Neutrophil (primary cell): ENCODE measurements at regions not wholly inside any gene's neighbourhood (a gene's known extent, or its start where the extent isn't known, plus 50 kb on each side); places are given as distances from the start of the nearest gene placed in this dataset.

Experiments used
- H3K27ac ChIP-seq: fragments of 200-600 bp; sonication (generic); 2 replicates; pipeline ENCODE4 v1.5.1; 2016; ENCODE audit warnings: mild to moderate bottlenecking, moderate library complexity
- H3K27me3 ChIP-seq: fragments of 200-600 bp; sonication (generic); 2 replicates; pipeline ENCODE4 v1.6.0; 2016; ENCODE audit warnings: mild to moderate bottlenecking
- H3K36me3 ChIP-seq: fragments of 200-600 bp; sonication (generic); 2 replicates; pipeline ENCODE4 v1.5.1; 2017
- H3K4me1 ChIP-seq, 2 experiments: fragments of 200-600 bp in 1 of 2; sonication (generic) in 1 of 2; 1 replicate in 1 of 2; 2 replicates in 1 of 2; pipeline versions ENCODE4 v1.5.1 to v1.6.1; 2013 to 2016; ENCODE audit warnings: low read depth in 1 of 2, low read length in 1 of 2, mild to moderate bottlenecking in 1 of 2, moderate library complexity in 1 of 2; ENCODE audit not compliant: control insufficient read depth in 1 of 2, insufficient read depth in 1 of 2
- H3K4me3 ChIP-seq, 2 experiments: fragments of 200-600 bp in 1 of 2; sonication (generic) in 1 of 2; 1 replicate in 1 of 2; 2 replicates in 1 of 2; pipeline ENCODE4 v1.5.1; 2013 to 2016; ENCODE audit warnings: low read depth in 1 of 2, low read length in 1 of 2, mild to moderate bottlenecking in 1 of 2, moderate library complexity in 1 of 2
- H3K9me3 ChIP-seq: fragments of 200-600 bp; sonication (generic); 2 replicates; pipeline ENCODE4 v1.5.1; 2016
- TF ChIP-seq, protein P1 (sequence below): fragments of 200-600 bp; sonication (generic); IDR thresholded peaks from 2 replicates; pipeline ENCODE4 v1.5.1; 2016; ENCODE audit warnings: antibody characterized with exemption

- Histone ChIP-seq H3K27ac (no peak overlapping the region), H3K4me1 (no peaks in the 10 kb centered on the region), H3K9me3 (no peaks in the 10 kb centered on the region)
Observed at GRCh38 chr22:23376256-23376655, 195.9 kb downstream of the BCR start.

DNA sequence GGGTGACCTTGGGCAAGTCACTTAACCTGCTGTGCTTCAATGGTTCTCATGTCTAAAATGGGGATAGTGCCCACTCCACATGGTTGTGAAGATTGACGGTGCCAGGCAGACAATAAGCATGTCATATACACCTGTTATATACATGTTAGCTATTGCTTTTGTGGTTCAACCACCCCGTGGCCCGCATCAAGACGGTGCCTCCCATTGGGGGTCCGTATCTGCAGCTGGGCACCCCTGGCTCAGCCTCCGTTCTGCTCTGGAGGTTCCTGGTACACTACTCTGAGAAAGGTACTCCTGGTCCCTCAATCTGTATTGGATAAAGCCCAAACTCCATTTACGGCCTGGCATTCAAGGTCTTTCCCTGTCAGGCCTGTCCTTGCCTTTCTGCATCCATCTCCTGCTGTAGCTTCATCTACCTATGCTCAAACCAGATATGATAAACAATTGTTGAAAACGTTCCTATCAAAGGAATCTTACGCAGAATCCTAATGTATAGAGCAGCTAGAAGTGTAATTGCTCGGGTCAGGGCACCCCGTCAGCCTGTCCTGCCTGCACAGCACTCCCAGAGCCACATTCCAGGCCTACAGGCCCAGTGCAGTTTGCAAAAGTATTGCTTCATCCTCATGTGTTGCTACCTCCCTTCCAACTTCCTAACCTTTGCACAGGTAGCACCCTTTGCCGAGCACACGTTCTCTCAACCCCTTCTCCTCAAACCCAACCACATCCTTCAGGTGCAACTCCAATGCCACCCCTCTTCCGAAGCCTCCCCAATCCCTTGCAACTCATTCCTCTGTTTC, 194.9 kb downstream of the BCR start:
- H3K4me3 ChIP-seq, result no peak overlapping the region
- H3K27ac ChIP-seq, result no peak overlapping the region
- H3K4me1 ChIP-seq, result no peaks in the 10 kb centered on the region
- no peaks in the 10 kb centered on the region for H3K36me3 ChIP-seq
- no peaks in the 10 kb centered on the region for H3K27me3 ChIP-seq
- H3K9me3 ChIP-seq, result no peaks in the 10 kb centered on the region
- TF ChIP-seq, protein P1, sequence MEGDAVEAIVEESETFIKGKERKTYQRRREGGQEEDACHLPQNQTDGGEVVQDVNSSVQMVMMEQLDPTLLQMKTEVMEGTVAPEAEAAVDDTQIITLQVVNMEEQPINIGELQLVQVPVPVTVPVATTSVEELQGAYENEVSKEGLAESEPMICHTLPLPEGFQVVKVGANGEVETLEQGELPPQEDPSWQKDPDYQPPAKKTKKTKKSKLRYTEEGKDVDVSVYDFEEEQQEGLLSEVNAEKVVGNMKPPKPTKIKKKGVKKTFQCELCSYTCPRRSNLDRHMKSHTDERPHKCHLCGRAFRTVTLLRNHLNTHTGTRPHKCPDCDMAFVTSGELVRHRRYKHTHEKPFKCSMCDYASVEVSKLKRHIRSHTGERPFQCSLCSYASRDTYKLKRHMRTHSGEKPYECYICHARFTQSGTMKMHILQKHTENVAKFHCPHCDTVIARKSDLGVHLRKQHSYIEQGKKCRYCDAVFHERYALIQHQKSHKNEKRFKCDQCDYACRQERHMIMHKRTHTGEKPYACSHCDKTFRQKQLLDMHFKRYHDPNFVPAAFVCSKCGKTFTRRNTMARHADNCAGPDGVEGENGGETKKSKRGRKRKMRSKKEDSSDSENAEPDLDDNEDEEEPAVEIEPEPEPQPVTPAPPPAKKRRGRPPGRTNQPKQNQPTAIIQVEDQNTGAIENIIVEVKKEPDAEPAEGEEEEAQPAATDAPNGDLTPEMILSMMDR, result no peak

More at GRCh38 chr22:23376256-23376655, 195.9 kb downstream of the BCR start:
- Histone ChIP-seq H3K36me3 (no peaks in the 10 kb centered on the region), H3K27me3 (no peaks in the 10 kb centered on the region), H3K4me3 (no peak overlapping the region)
- TF ChIP-seq, protein P1, result no peak

- TF ChIP-seq, protein P1, result no peak
- Histone ChIP-seq H3K27ac (no peak overlapping the region), H3K9me3 (no peaks in the 10 kb centered on the region), H3K36me3 (no peaks in the 10 kb centered on the region), H3K4me1 (no peaks in the 10 kb centered on the region), H3K4me3 (no peak overlapping the region), H3K27me3 (peaks cover 4% of the 10 kb centered on the region)
Observed at GRCh38 chr22:23373601-23374000, 193.3 kb downstream of the BCR start.

DNA sequence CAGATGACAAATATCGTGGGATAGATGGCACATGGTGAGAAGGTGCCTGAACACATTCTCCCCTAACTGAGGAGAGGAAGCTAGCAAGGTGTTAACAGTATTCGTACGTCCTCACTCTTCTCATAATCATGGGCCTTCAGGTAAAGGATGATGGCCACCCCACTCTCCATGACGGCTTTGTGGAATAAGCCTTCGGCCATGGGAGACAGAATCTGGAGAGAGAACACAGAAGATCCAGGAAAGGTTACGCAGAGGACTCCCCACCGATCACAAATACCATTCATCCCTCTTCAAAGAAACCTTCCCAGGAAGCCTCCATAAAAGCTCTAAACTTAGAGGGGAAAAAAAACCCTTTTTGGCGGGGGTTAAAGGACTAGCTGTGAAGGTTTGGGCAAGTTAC, 189.9 kb downstream of the BCR start:
- Histone ChIP-seq H3K36me3 (no peaks in the 10 kb centered on the region), H3K27me3 (peaks cover 20% of the 10 kb centered on the region), H3K4me1 (no peaks in the 10 kb centered on the region), H3K4me3 (no peak overlapping the region), H3K27ac (no peak overlapping the region), H3K9me3 (no peaks in the 10 kb centered on the region)
- TF ChIP-seq, protein P1, result no peak

GRCh38 chr22:23369054-23369685, 188.9 kb downstream of the BCR start:
- Histone ChIP-seq H3K27me3 (peaks cover 20% of the 10 kb centered on the region), H3K4me3 (no peak overlapping the region), H3K4me1 (no peaks in the 10 kb centered on the region), H3K9me3 (no peaks in the 10 kb centered on the region), H3K27ac (no peak overlapping the region), H3K36me3 (no peaks in the 10 kb centered on the region)
- TF ChIP-seq, protein P1, result no peak
